ENCODE measurements at regions not wholly inside any gene's neighbourhood (a gene's known extent, or its start where the extent isn't known, plus 50 kb on each side); places are given as distances from the start of the nearest gene placed in this dataset.
A peak's percentile ranks its signal among the peaks of the same experiment; 100 is the strongest.

DNA sequence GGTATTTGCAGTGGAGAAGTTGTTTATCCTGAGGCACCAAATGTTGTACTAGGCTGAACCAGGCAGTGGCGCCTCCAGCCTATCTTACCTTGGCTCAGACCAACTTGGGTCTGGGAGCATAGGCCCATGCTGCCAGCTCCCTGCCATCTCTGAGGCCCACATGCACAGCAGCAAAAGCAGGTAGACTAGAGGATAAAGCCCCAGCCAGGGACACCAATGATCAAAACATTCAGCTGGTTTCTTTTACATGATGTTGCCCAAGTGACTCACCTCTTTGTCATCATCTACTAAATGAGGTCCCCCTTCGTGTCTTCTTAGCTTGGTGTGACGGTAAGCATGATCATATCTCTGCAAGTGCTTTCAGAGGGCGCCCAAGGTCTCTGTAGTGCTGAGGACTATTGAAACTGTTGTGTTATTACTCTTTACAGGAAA is 112.1 kb upstream of the DRD2 start:
- Histone ChIP-seq H3K27me3 (no peaks in the 10 kb centered on the region), H3K36me3 (no peaks in the 10 kb centered on the region), H3K4me1 (no peaks in the 10 kb centered on the region), H3K4me3 (no peak overlapping the region), H3K27ac (no peak overlapping the region), H3K9me3 (no peaks in the 10 kb centered on the region)
- DNase-seq (no peak), ATAC-seq (no peak)
- intact Hi-C loops (cut with DNase I) = no loop called here
- 90 to 95% methylated on average over 4 of the region's 4 CpGs for whole genome bisulfite sequencing, 2 donors
- TF ChIP-seq, protein P1, sequence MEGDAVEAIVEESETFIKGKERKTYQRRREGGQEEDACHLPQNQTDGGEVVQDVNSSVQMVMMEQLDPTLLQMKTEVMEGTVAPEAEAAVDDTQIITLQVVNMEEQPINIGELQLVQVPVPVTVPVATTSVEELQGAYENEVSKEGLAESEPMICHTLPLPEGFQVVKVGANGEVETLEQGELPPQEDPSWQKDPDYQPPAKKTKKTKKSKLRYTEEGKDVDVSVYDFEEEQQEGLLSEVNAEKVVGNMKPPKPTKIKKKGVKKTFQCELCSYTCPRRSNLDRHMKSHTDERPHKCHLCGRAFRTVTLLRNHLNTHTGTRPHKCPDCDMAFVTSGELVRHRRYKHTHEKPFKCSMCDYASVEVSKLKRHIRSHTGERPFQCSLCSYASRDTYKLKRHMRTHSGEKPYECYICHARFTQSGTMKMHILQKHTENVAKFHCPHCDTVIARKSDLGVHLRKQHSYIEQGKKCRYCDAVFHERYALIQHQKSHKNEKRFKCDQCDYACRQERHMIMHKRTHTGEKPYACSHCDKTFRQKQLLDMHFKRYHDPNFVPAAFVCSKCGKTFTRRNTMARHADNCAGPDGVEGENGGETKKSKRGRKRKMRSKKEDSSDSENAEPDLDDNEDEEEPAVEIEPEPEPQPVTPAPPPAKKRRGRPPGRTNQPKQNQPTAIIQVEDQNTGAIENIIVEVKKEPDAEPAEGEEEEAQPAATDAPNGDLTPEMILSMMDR (IDR thresholded peaks at IDR 0.05) = peak in 2 of 9 donors; percentile 7 to 9

DNA sequence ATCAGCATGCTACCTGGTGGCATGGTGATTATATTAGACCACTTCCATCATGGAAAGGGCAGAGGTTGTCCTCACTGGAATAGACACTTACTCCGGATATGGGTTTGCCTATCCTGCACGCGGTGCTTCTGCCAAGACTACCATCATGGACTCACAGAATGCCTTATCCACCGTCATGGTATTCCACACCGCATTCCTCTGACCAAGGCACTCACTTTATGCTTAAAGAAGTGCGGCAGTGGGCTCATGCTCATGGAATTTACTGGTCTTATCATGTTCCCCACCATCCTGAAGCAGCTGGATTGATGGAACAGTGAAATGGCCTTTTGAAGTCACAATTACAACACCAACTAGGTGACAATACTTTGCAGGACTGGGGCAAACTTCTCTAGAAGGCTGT is 109.2 kb upstream of the DRD2 start:
- no peaks in the 10 kb centered on the region for H3K36me3 ChIP-seq
- no peaks in the 10 kb centered on the region for H3K9me3 ChIP-seq
- H3K27me3 ChIP-seq = no peaks in the 10 kb centered on the region
- no peak overlapping the region for H3K4me3 ChIP-seq
- WGBS, 2 donors = 93 to 96% methylated on average over 6 of the region's 6 CpGs
- TF ChIP-seq, protein P1 (IDR thresholded peaks at IDR 0.05) = no peak
- H3K27ac ChIP-seq = no peak overlapping the region
- no peaks in the 10 kb centered on the region for H3K4me1 ChIP-seq
- intact Hi-C loops (cut with DNase I) = no loop called here
- ATAC-seq (no peak), DNase-seq (no peak)

DNA sequence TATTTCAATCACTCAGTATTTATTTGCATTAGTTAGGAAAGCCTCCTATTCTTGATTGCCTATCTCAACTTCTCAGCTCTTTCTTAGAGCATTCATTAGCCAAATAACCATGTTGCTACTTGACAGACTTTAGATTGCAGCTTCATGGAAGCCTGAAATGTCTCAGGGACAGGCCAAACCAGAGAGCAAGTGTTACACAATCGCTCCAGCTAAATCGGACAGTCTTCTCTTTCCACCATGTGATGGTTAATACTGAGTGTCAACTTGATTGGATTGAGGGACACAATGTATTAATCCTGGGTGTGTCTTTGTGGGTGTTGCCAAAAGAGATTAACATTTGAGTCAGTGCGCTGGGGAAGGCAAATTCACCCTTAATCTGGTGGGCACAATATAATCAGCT is 106.5 kb upstream of the DRD2 start:
- no peak overlapping the region for H3K27ac ChIP-seq
- intact Hi-C loops (cut with DNase I) = no loop called here
- peak in 1 of 8 donors; percentile 64 for ATAC-seq

DNA sequence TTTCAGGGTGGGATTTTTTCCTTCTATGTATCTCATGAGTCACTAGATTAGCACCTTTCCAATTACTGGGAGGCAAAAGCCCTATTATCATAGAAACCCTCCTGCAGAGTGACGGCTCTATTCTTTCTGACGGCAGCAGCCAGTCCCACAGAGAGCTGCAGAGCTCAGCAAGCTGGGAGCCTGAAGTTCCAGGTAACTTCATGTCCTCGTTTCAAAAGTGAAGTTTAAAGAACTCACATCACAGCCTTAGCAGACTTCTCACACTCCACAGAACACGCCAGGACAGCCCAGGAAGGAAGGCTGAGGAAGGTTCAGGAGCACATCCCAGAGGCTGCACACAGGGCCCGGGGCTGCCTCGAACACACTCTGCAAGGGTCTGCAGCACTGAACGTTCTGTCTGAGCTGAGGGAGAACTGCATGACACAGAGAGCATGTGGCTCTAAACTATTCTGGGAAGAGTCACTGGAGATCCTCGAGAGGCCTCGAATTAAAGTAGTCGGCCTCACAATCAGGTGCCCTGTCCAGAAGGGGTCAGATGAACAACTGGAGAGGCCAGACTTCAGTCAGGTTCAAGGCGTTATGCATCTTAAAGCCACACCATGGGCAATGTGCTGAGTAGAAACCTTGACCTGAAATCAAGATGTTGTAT is 104.2 kb upstream of the DRD2 start:
- peak in 1 of 8 donors; percentile 53 for ATAC-seq
- no peak overlapping the region for H3K27ac ChIP-seq
- no peaks in the 10 kb centered on the region for H3K36me3 ChIP-seq
- TF ChIP-seq, protein P1 (IDR thresholded peaks at IDR 0.05) = no peak
- no peak for DNase-seq
- peaks cover 0 to 13% (median 0%) of the 10 kb centered on the region in 9 donors for H3K4me1 ChIP-seq
- H3K4me3 ChIP-seq = no peak overlapping the region
- no peaks in the 10 kb centered on the region for H3K9me3 ChIP-seq
- no peaks in the 10 kb centered on the region for H3K27me3 ChIP-seq
- intact Hi-C loops (cut with DNase I) = no loop called here
- WGBS, 2 donors = 71 to 72% methylated on average over 11 of the region's 11 CpGs

More for the DNA sequence above, 106.5 kb upstream of the DRD2 start:
- Histone ChIP-seq H3K4me3 (no peak overlapping the region), H3K36me3 (no peaks in the 10 kb centered on the region), H3K4me1 (peaks cover 0 to 13% (median 0%) of the 10 kb centered on the region in 9 donors), H3K9me3 (no peaks in the 10 kb centered on the region), H3K27me3 (no peaks in the 10 kb centered on the region)
- WGBS, 2 donors = 82 to 94% methylated on average over 3 of the region's 3 CpGs
- TF ChIP-seq, protein P1 (IDR thresholded peaks at IDR 0.05) = no peak
- DNase-seq = no peak

Measured in heart right ventricle (tissue), 16 donors.